KMS-11 (cell line): ENCODE measurements at regions not wholly inside any gene's neighbourhood (a gene's known extent, or its start where the extent isn't known, plus 50 kb on each side); places are given as distances from the start of the nearest gene placed in this dataset.

ENCODE experiments used
- H2AFZ ChIP-seq: fragments of 200-600 bp; sonication (generic); 2 replicates; pipeline ENCODE4 v1.6.1; 2016; ENCODE audit warnings: antibody characterized with exemption, mixed run types, low read depth
- H3K27ac ChIP-seq: fragments of 200-600 bp; sonication (generic); 2 replicates; pipeline ENCODE4 v1.6.1; 2016; ENCODE audit warnings: mild to moderate bottlenecking, mixed run types
- H3K27me3 ChIP-seq: fragments of 200-600 bp; sonication (generic); 2 replicates; pipeline ENCODE4 v1.6.1; 2017; ENCODE audit warnings: mild to moderate bottlenecking, low read depth, mixed run types, moderate library complexity; ENCODE audit not compliant: insufficient read depth
- H3K36me3 ChIP-seq: fragments of 200-600 bp; sonication (generic); 2 replicates; pipeline ENCODE4 v1.6.1; 2017; ENCODE audit warnings: mild to moderate bottlenecking, mixed run types; ENCODE audit not compliant: insufficient read depth
- H3K4me1 ChIP-seq: fragments of 200-600 bp; sonication (generic); 2 replicates; pipeline ENCODE4 v1.6.1; 2016; ENCODE audit warnings: mild to moderate bottlenecking, low read depth, mixed run types; ENCODE audit not compliant: poor library complexity, severe bottlenecking
- H3K4me2 ChIP-seq: fragments of 200-600 bp; sonication (generic); 2 replicates; pipeline ENCODE4 v1.7.0; 2016; ENCODE audit warnings: mild to moderate bottlenecking, mixed run types
- H3K4me3 ChIP-seq: fragments of 200-600 bp; sonication (generic); IDR thresholded peaks from 2 replicates; pipeline ENCODE4 v1.6.1; 2017; ENCODE audit warnings: low read depth, low read length, mixed read lengths; ENCODE audit not compliant: insufficient read depth
- H3K79me2 ChIP-seq: fragments of 200-600 bp; sonication (generic); 2 replicates; pipeline ENCODE4 v1.6.1; 2016; ENCODE audit warnings: low read depth, mixed run types; ENCODE audit not compliant: insufficient read depth
- H3K9ac ChIP-seq: fragments of 200-600 bp; sonication (generic); 2 replicates; pipeline ENCODE4 v1.6.1; 2016; ENCODE audit warnings: mild to moderate bottlenecking, mixed run types
- H4K20me1 ChIP-seq: fragments of 200-600 bp; sonication (generic); 2 replicates; pipeline ENCODE4 v1.6.1; 2016; ENCODE audit warnings: mild to moderate bottlenecking, mixed run types; ENCODE audit not compliant: insufficient read depth
- CTCF ChIP-seq: fragments of 200-600 bp; sonication (generic); conservative IDR thresholded peaks from 2 replicates; pipeline ENCODE4 v1.6.1; 2017; ENCODE audit warnings: low read depth, mild to moderate bottlenecking, antibody characterized with exemption, low read length, moderate library complexity, mixed read lengths

- Histone ChIP-seq H3K4me1 (no peaks in the 10 kb centered on the region), H3K27me3 (no peaks in the 10 kb centered on the region), H4K20me1 (no peaks in the 10 kb centered on the region), H3K36me3 (no peaks in the 10 kb centered on the region), H3K79me2 (no peaks in the 10 kb centered on the region), H3K27ac (no peak overlapping the region), H3K4me3 (no peak overlapping the region), H3K9ac (no peak overlapping the region), H3K4me2 (no peak overlapping the region), H2AFZ (no peak overlapping the region)
- no peak for TF ChIP-seq CTCF
These were observed 122.6 kb downstream of the TRIB2 start for GRCh38 chr2:12839339-12839738.

- H3K27ac ChIP-seq, result no peak overlapping the region
- H3K27me3 ChIP-seq, result no peaks in the 10 kb centered on the region
- H3K9ac ChIP-seq, result no peak overlapping the region
- H3K4me2 ChIP-seq, result no peak overlapping the region
- H3K36me3 ChIP-seq, result no peaks in the 10 kb centered on the region
- H3K4me3 ChIP-seq, result no peak overlapping the region
- no peaks in the 10 kb centered on the region for H3K4me1 ChIP-seq
- H3K79me2 ChIP-seq, result no peaks in the 10 kb centered on the region
- no peak overlapping the region for H2AFZ ChIP-seq
- H4K20me1 ChIP-seq, result no peaks in the 10 kb centered on the region
- no peak for TF ChIP-seq CTCF
These were observed 124.3 kb downstream of the TRIB2 start for GRCh38 chr2:12841021-12841420.

- Histone ChIP-seq H3K9ac (no peak overlapping the region), H3K27ac (no peak overlapping the region), H3K27me3 (no peaks in the 10 kb centered on the region), H3K4me2 (no peak overlapping the region), H3K79me2 (no peaks in the 10 kb centered on the region), H3K4me1 (no peaks in the 10 kb centered on the region), H4K20me1 (no peaks in the 10 kb centered on the region), H3K36me3 (no peaks in the 10 kb centered on the region), H3K4me3 (no peak overlapping the region), H2AFZ (no peak overlapping the region)
- no peak for TF ChIP-seq CTCF
These were observed 126.2 kb downstream of the TRIB2 start for GRCh38 chr2:12842917-12843316.

- Histone ChIP-seq H3K9ac (no peak overlapping the region), H3K4me2 (no peak overlapping the region), H3K36me3 (no peaks in the 10 kb centered on the region), H3K79me2 (no peaks in the 10 kb centered on the region), H3K27me3 (no peaks in the 10 kb centered on the region), H4K20me1 (no peaks in the 10 kb centered on the region), H3K27ac (no peak overlapping the region), H3K4me3 (no peak overlapping the region), H3K4me1 (no peaks in the 10 kb centered on the region), H2AFZ (no peak overlapping the region)
- no peak for TF ChIP-seq CTCF
These were observed 127.8 kb downstream of the TRIB2 start for GRCh38 chr2:12844511-12844910.
